Suprapubic skin (tissue), 3 donors: ENCODE measurements at regions not wholly inside any gene's neighbourhood (a gene's known extent, or its start where the extent isn't known, plus 50 kb on each side); places are given as distances from the start of the nearest gene placed in this dataset.

Source experiments
- POLR2A ChIP-seq, 2 donors: fragments of 450-650 bp; IDR thresholded peaks; one replicate each; pipeline ENCODE4 v1.6.1; 2017; ENCODE audit warnings: antibody characterized with exemption in 2 of 2, mild to moderate bottlenecking in 2 of 2, moderate library complexity in 2 of 2
- TF ChIP-seq, protein P1 (sequence below), 2 donors: fragments of 200-600 bp in 1 of 2; fragments of 450-650 bp in 1 of 2; sonication (generic) in 1 of 2; IDR thresholded peaks; one replicate each; pipeline ENCODE4 v1.5.1; 2016 to 2019; ENCODE audit warnings: antibody characterized with exemption in 2 of 2, mild to moderate bottlenecking in 1 of 2, moderate library complexity in 1 of 2

DNA sequence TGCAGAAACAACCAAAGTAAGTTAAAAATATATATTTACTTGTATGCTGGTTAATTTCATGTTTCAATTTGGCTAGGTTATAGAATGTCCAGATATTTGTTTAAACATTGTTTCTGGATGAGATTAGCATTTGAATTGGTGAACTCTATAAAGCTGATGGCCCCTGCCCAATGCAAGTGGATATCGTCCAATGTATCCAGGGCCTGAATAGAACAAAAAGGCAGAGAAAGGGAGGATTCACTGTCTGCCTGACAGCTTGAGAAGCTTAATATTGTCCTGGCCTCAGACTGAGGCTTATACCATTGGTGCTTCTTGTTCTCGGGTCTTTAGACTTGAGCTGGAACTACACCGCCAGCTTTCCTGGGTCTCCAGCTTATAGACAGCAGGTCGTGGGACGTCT is 446.7 kb upstream of the ACTBL2 start:
- TF ChIP-seq, protein P1, sequence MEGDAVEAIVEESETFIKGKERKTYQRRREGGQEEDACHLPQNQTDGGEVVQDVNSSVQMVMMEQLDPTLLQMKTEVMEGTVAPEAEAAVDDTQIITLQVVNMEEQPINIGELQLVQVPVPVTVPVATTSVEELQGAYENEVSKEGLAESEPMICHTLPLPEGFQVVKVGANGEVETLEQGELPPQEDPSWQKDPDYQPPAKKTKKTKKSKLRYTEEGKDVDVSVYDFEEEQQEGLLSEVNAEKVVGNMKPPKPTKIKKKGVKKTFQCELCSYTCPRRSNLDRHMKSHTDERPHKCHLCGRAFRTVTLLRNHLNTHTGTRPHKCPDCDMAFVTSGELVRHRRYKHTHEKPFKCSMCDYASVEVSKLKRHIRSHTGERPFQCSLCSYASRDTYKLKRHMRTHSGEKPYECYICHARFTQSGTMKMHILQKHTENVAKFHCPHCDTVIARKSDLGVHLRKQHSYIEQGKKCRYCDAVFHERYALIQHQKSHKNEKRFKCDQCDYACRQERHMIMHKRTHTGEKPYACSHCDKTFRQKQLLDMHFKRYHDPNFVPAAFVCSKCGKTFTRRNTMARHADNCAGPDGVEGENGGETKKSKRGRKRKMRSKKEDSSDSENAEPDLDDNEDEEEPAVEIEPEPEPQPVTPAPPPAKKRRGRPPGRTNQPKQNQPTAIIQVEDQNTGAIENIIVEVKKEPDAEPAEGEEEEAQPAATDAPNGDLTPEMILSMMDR (IDR thresholded peaks at IDR 0.05): no peak
- no peak for TF ChIP-seq POLR2A (IDR thresholded peaks at IDR 0.05)
